HG03064 (cell line): ENCODE measurements at regions not wholly inside any gene's neighbourhood (a gene's known extent, or its start where the extent isn't known, plus 50 kb on each side); places are given as distances from the start of the nearest gene placed in this dataset.

Experiments used
- ATAC-seq: cut with Tn5 transposase; IDR thresholded peaks from one replicate; pipeline ENCODE4 v1.9.1; 2021; ENCODE audit warnings: low read depth; ENCODE audit not compliant: unreplicated experiment

DNA sequence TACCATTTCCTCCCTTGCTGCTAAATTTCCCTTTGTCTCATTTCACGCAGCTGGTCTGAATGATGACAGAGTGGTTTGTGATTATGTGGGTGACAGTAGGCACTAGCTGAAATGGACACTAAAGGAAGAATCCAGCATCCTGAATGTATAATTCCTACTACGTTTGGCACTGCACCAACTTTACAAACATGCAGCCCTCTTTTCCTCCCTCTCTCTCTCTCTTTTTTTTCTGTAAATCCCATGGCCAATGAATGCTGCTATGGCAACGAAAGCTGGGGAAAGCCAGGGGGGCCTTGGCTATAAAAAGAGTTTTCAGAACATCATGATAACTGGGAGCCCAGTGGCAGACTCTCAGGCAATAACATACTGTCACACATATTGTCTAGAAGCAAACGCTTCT, 367.2 kb upstream of the AGTR1 start:
- no peak for ATAC-seq

DNA sequence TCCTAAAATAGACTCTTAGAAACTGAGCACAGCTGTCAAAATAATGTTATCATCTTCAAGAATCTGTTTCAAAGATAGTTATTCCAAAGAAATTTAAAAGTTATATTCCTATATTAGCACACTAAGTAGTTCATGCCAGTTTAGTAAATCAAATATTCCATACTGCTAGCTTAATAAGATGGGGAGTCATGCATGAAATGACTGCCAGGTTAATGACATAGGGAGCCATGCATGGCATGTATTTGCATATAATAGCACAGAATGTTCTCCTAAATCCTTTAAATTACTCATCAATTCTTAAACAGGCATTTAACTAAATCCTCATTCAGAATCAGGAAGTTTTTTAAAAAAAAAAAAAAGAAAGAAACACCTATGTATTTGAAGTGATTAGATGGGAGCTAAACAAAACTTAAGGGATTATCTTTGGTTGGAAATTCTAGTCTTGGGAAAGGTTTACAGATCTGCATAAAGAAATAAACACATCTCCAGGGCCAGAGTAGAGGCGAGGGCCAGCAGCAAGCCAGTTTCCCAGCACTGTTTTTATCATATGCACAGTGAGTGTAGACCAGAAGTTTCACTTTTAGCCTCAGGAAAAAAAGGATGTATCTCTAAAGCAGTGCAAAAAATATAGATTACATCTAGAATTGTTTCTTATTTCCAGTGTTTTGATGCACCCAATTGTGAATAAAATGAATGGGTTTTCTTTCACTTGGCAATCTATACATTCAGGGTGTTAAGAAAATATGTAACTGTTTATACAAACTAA, 366.4 kb upstream of the AGTR1 start:
- ATAC-seq: no peak

DNA sequence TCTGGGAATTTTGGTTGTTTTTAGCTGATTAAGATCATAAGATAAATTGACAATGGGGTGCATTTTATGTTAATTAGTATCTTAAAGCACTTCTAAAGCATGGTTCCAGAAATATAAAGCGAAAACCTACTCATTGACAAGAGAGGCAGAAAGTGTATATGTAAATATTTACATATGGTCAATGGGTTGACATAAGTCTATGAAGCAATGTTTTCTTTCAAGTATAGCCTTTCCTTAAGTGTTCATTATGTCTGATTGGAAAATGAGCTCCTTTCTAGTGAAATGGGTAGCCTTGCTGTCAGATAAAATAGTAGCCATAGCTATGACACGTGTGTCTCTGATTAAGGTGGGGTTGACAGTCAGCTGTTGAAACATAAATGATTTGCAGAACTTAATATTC, 365.2 kb upstream of the AGTR1 start:
- no peak for ATAC-seq

DNA sequence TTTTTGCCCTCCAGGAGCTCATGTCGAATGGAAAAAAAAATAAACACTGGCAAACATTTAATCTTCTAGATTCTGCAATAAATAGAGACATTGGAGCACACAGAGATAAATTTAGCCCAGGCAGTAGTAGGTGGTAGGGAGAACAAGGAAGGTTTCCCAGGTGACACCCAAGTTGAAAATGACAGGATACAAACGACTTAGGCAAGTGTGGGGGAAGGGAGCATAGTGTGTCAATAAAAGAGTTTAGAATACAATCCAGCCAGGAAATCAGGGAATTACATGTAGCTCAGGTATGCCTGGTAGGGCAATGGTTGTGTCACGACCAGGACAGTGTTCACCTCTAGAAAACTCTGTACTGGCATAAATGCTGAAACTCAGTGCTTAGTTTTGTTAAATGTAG, 364.6 kb upstream of the AGTR1 start:
- no peak for ATAC-seq

DNA sequence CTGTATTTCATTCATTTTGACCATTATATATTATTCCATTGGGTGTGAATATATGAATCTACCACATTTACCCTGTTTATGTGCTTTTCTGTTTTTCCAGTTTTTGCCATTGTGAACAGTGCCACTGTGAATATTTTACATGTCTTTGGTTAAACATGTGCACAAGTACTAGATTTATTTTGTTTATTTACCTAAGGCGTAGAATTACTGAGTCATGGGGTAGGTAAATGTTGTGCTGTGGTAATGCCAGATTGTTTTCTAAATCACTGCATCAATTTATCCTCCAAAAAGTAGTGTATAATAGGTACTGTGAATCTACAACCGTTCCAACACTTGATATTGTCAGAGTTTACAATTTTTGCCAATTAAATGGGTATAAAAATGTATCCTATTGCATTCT, 362.1 kb upstream of the AGTR1 start:
- no peak for ATAC-seq

DNA sequence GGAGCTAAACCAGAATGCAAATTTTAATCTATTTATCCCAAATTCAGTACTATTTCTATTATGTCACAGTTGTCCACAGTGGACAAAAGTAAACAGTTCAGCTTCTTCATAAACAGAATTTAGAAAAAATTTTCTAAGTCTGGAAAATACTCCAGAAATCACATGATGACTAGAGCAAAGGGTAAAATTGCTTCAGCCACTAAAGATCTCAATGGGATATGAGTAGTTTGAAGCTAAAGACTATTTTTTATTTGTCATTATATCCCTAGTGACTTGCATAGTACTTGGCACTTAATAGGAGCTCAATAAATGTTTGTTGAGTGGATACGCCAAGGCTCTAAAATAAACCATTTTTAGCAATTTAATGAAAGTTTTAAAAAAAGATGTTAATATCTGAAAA, 354.3 kb upstream of the AGTR1 start:
- no peak for ATAC-seq

DNA sequence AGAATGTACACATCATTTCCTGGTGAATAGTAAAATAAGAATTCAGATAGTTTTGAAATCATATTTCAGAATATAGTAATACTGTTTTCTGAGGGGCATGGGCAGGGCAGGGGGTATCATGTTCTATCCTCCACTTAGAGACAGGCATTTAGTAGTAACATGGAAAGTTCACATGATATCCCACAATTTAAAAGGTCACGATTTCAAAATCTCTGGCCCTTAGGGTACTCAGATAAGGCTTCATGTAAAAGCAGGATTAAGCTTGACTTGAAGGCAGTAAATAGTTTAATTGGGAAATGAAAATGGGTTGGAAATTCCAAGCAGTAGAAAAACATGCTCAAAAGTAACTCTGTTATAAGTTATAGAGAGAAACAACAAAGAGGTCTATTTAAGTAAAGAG, 353.2 kb upstream of the AGTR1 start:
- no peak for ATAC-seq

DNA sequence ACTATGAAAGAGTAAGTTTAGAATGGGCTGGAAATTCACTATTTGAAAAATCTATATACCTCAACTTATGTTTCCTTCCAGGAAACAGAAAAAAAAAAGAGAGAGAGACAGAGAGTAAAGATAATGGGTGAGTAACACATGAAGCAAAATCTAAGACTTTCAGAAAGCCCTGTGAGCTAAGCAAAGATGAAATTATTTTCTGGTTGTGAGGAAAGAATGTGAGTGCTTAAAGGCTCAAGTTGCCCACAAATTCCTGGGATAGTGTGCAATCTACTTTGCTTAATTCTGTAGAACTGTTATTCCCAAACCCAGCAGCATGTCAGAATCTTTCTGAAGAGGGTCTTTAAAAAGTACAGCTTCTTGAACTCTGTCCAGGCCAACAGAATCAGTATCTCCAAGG, 337.7 kb upstream of the AGTR1 start:
- ATAC-seq: no peak

DNA sequence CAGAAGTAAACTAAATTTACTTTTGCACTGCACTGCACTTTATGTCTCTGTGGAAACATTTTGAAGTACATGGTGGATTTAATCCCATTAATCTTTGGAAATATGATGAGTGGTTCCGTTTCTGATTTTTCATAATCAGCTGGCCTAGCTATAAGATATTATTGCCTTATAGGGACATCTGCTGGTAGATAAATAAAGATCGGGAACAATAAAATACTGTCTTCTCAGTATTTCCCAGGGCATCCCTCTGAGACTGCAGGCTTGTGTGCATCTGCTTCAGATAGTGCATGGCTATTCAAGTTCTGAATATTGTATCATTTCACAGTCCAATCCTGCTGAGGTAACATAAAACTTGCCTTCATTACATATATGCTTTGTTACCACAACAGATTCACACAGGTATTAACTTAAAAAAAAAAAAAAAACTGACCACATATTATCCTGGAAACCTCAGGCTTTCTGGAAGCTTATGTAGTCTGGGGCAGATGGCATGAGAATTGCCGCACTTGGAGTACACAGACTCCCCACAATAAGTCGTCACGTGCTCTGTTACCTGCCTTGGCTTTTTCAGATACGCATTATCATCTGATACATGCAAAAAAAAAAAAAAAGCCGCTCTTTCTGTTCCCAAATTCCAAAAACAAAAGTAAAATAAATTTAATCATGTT, 330.8 kb upstream of the AGTR1 start:
- ATAC-seq: no peak

DNA sequence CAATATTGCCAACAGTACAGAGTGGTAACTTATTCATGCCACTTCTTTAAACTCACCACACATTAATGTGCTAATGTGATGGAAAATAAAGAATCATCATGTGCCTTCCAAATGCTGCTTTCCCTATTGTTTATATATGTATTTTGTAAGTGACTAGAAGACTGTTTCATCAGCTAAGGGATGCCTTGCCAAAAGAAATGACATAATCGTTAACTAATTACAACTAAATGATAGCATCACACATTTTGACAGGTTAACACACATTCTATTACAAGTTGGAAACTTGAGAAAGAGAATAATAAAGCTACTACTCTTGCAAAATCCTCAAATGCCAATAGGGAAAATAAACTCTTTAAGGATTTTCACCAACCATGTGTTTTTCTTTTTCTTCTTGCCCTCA, 329.9 kb upstream of the AGTR1 start:
- ATAC-seq: no peak

DNA sequence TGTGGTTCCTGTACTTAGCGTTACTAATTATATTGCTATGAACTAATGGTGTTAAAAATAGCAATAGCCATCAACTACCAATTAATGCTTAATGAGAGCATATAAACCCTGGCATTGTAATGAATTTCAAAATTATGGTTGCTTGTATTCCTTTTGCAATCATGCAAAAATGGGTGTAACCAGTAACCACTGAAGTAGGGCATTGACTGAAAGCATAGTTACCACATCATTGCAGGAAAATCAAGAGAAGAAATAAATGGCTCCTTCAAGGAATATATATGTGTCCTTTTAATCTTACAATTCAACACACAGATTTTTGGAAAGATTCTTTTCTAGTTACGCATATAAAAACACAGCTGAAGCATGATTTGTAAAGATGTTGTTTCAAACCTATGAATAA, 328.3 kb upstream of the AGTR1 start:
- no peak for ATAC-seq

DNA sequence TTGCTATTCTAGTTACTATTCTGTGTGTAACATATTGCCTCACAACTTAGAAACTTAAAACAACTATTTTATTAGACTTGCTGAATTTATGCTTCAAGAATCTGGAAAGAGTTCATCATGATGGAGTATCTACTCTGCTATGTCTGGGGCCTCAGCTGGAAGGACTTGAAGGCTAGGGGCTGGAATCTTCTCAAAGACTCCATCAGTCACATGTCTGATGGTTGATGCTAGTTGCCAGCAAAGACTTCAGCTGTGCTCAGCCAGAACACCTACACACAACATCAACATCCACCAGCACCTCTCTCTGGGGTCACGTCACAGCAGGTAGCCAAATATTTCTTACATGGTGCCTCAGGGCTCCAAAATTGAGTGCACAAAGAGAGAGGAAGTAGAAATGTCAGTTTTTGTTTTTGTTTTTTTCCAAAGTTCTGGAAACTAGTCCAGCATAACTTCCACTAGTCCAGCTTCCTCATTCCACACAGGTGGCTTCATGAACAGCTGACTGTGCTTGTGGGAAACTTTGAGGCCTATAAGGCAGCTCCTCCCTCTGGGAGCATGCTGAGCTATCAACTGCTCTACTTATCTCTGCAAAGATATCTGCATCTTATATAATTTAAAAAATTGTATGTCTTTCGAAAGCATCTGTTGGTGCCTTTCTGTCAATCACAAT, 325.4 kb upstream of the AGTR1 start:
- no peak for ATAC-seq

DNA sequence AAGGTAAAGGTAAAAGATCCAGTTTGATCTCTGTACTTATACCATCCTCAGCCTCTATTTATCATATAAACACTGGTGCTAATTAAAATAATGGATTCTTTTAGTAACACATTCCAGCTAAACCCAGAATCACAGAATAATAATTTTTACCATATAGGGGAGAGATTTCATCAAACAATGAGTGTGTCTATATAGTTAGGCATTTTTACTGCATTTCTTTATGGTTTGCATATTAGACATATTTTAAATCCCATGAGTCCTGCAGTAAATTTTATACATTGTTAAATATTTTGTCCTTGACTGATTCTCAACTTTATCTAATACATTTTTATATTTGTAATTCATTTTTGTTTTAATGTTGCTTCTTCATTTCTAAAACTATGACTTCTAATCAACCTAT, 323.7 kb upstream of the AGTR1 start:
- no peak for ATAC-seq

DNA sequence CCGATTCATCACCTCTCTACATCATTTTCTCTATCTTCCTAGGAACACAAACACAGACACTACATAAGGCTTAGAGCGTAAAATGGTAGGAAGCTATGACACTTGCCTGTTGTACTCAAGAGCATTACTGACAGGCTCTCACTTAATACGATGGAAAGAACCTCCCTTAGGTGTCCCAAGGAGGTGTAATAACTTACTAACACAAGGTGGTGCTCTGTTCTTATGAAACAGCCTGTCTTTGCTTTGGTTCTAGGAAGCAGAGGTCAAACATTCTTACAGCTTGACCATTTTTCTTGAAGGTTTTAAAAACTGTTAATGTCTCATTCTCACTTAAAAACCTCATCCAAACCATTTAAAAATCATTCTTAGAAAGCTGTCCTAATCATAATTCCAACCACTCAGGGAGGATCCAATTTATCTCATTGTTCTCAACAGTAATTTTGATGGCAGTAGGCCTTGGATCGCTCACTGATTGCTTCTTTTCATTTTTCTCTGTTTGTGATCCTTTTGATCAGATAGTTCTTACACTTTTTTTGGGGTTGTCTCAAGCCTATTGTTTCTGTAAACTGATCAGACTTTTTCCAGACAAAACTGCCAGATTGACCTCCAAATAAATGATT, 317.8 kb upstream of the AGTR1 start:
- peak; percentile 83 for ATAC-seq

DNA sequence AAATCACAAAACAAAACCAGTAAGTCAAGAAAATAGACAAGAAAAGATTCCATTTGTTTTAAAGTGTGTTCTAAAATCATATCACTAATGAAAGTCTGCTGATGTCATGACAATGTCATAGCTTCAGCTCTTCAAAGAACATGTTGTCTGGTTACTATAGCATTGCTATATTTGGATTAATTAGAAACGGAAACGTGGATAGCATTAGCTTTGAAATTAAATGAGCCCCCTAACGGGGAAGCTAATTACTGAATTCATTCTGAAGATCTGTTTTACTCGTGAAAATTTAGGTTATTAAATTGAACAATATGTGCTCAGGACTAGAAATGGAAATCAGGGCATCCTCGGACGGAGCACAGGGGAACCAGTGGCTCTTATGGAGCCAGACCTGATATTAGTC, 316.7 kb upstream of the AGTR1 start:
- no peak for ATAC-seq

DNA sequence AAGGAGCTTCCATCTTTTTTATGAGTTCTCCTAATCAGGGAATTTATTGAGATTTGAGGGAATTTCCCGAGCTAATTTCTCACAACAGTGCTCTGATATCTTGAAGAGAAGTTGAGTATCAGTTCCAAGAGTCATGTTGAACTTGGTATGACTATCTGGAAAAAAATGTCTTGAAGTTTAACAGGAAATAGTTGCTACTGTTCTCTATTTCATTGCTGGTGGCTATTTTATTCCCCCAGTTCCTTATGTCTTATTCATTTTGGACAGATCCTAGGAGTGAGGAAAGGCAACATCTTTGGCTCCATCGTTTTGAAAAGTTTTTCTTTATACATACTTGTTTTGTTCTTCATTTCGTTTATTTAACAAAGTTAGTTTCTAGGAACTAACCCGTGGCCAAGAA, 307.8 kb upstream of the AGTR1 start:
- ATAC-seq: no peak

DNA sequence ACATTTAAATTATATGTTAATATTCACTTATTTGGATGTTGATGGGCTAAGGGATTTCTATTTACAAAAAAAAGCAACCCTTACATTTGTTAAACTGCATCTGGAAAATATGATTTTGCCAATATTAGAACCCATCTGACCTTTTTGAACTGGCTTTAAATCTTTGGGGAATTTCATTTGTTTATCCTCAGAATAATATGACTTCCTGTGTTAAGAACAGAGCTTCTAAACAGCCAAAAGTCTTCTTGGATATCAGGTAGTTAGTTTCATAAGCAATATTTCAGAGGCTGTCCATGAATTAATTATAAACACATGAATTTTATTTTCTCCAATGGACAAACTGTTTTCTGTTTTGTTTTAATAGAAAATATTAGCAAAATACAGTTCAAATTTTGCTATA, 301.9 kb upstream of the AGTR1 start:
- no peak for ATAC-seq

DNA sequence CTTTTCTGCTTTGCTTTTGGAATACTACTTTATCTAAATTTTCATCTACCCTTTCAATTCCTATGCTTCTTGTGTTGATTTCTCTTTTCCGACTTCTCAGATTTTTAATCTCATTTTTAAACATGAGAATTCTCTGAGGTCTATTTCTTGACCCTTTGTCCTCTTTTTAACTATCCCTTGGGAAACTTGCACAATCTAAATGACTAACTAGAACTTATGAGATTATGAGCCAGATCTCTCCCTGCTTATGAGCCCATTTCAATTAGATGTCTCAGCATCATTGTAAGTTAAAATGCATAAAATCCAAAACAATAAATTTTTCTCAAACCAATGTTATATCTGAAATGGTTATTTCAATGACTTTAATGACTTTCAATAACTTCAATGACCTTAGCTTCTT, 296.9 kb upstream of the AGTR1 start:
- no peak for ATAC-seq

DNA sequence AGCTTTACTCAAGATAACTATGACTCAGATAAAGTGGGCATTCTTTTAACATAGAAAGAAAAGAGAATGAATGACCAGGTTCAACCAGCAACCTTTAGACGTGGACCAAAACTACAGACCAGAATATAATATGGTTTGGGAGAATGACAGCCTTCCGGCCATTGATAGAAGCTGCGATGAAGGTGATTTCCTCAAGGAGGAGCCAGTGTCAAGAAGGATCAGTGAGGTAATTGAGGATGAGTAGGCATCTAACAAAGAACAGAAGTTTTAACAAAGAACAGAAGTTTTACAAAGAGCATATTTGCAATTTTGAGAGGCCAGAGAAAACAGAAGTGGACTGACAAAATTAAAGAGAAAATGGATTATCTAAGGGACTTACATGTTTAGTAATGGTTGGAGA, 289.0 kb upstream of the AGTR1 start:
- no peak for ATAC-seq

DNA sequence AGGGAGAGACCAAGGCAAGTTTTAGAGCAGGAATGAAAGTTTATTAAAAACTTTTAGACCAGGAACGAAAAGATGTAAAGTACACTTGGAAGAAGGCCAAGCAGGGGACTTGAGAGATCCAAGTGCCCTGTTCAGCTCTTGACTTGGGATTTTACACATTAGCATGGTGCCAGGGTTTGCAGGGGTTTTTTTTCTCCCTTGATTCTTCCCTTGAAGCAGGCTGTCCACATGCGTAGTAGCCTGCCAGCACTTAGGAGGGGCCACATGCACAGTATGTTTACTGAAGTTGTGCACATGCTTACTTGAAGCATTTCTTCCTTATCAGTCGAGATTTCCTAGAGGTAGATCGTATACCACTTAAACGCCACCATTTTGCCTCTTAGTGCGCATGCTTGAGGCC, 277.5 kb upstream of the AGTR1 start:
- no peak for ATAC-seq

DNA sequence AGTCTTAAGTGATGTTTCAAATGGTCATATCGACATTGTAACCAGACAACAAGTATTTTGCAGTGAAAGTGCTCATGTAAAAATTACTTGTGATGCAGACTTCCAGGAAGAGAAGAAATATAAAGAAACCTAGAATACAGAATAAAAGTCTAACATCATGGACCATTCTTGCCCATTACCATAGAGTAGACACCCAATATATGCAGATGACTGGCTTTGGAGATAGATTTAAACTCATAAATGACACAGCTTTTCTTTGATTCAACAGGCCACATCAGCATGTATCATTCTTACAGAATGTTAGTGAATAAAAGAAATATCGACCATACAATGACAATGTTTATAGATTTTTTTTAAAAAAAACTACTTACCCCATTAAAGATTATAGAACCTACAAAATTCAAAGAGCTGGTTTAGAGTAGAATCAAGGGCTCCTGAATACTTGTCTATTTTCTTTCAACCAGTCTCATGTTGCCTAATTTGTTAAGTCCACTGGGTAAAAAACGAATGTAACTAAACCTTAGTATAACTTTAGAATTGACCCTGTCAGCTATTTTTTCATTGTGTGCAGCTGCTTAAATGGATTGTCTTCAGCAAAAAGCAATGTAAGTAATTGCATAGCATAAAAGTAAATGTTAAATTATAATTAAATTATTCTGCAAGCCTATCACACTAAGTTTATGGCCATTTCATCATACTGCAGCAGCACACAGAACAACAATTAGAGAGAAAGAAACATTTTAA, 268.7 kb upstream of the AGTR1 start:
- no peak for ATAC-seq
